HG02571 (cell line): ENCODE measurements at regions not wholly inside any gene's neighbourhood (a gene's known extent, or its start where the extent isn't known, plus 50 kb on each side); places are given as distances from the start of the nearest gene placed in this dataset.

Source experiments
- ATAC-seq: cut with Tn5 transposase; IDR thresholded peaks from one replicate; pipeline ENCODE4 v1.9.1; 2021; ENCODE audit warnings: mild to moderate bottlenecking, moderate library complexity; ENCODE audit not compliant: unreplicated experiment

DNA sequence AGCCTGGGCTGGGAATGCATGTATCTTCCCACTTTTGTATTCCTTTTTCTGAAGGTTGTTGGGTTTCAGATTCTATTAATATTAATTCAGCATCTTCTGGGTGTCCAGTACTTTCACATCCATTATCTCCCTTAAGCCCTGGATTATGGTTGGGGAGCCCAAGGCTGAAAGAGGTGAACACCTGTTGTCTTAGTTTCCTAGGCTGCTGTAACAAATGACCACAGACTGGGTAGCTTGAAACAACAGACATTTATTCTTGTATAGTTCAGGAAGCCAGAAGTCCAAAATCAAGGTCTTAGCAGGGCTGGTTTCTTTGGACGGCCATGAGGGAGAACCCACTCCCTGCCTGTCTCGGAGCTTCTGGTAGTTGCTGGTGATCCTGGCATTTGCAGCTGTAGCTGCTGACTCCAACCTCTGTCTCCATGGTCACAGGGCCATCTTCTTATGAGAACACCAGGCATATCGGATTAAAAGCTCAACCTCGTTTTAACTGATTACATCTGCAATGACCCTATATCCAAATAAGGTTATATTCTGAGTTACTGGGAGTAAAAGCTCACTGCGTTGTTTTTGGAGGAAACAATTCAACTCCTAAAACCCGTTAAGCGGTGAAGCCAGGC, 68.2 kb upstream of the CLMN start:
- no peak for ATAC-seq

DNA sequence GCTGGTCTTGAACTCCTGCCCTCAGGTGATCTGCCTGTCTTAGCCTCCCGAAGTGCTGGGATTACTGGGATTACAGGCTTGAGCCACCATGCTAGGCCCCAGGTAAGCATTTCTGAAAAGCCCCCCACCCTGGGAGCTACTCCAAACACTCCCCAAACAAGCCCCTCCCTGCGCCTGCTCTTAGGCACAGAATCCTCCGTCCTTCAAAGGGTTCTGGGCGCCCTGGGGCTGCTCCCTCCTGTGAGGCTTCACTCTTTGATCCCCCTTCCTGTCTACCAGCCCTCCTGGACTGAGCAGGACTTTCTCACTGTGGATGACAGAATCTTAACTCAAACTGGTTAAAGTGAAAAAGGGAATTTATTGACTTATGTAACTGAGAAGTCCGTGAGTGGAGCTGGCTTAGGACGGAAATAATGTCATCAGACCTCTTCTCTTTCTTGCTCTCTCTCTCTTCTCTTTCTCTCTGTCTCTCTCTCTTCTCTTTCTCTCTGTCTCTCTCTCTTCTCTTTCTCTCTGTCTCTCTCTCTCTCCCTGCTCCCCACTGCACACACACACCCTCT, 66.9 kb upstream of the CLMN start:
- no peak for ATAC-seq

- no peak for ATAC-seq
These were observed 66.0 kb upstream of the CLMN start for GRCh38 chr14:95385701-95386100.

- ATAC-seq = no peak
These were observed 63.0 kb upstream of the CLMN start for GRCh38 chr14:95382747-95383146.

DNA sequence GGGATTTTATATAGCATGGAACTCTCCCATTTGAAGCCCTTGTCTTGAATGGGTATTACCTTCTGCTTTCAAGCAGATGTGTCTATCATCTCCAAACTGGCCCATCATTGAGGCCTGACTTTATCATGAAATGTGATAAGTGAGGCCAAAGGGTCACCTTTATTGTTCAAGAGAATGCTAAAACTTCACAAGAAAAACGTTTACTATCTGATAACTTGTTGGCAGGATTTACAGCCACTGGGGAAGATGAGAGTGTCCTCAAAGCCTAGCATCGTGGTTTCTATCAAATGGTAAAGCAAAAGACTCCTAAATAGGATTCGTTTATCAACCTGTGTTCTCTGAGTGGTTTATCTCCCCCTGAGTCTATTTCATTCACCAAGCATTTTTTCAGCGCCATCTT, 62.0 kb upstream of the CLMN start:
- ATAC-seq = no peak

DNA sequence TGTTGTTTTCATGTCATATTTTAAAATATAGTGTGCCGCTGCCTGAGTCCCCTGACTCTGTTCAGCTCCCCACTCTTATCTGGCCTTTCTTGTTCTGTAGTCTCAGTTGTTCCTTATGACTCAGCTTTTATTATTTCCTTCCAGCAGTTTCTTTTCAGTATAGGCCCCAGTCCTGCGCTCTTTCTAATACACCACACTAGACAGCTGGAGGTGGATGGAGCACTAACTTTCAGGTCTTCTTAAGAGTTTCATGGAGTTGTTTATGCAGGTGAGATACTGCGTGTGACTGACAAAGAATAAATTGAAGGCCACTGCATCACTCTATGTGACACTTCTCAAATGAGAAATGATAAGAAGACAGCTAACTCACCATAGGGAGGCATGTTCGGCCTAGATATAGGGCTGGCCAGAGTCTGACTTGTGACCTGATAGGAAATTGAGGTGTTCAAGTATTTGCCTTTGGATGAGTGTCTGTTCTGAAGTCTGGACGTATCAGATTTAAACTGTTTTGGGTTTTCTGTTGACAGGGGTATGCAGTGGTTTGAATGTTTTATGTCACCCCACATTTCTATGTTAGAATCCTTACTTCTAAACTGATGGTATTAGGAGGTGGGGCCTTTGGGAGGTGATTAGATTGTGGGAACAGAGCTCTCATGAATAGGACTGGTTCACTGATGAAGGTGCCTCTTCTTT, 60.8 kb upstream of the CLMN start:
- no peak for ATAC-seq

DNA sequence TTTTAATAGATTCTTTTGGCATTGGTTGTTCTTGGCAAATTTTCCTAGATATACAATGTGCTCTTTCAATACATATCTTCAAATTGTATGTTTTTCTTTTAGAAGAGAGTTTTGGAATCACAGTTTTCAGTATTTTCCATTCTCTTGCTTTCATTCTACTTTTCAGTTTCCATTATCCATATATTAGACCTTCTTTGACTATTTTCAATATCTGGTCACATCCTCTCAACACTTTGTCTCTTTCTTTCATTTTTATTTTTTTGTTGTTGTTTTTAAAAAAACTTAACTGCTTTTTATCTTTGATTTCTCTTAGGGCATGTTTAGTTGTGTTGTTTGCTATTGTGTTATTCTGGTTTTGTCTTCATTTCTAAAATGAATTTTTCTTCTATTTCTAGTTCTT, 59.9 kb upstream of the CLMN start:
- no peak for ATAC-seq

DNA sequence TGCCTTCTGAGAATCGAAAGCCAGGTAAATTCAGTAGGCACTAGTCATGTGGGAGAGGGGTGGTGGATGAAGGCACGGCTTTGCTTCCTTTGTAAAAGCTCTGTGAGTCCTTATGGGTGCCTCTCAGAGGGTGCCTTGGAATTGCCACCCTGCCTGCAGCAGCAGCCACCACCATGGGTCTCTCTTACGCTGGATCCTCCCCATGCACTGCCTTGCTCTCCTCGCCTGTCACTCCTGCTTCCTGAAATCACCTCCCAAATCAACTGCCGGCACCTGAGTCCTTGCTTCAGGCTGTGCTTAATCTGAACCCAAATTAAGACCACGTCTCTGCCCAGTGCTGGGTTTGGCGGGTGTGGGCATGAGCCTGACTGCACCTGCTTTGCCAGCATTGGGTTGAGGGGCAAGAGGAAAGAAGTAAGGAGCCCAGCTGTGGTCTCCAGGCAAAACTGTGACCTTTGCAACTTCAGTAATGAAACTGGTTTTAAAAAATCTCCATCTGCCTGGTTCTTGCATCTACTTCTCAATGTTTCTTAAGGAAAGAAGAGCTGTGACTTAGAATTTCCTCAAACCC, 55.9 kb upstream of the CLMN start:
- no peak for ATAC-seq

- ATAC-seq = no peak
These were observed 54.7 kb upstream of the CLMN start for GRCh38 chr14:95374239-95374997.

- no peak for ATAC-seq
These were observed 50.4 kb upstream of the CLMN start for GRCh38 chr14:95370076-95370475.
